HG03139 (cell line): ENCODE measurements at regions not wholly inside any gene's neighbourhood (a gene's known extent, or its start where the extent isn't known, plus 50 kb on each side); places are given as distances from the start of the nearest gene placed in this dataset.
"Not testable (repeated sequence)": the region's sequence is repeated elsewhere in the genome, so short reads cannot be mapped to it uniquely, and the experiment has no call there.

Experiments
- ATAC-seq: cut with Tn5 transposase; IDR thresholded peaks from one replicate; pipeline ENCODE4 v1.9.1; 2021; ENCODE audit not compliant: unreplicated experiment

GRCh38 chr5:75951158-75951557 lies 132.0 kb upstream of the SV2C start:
- no peak for ATAC-seq

- no peak for ATAC-seq
These were observed 134.7 kb upstream of the SV2C start for GRCh38 chr5:75948438-75948837.

DNA sequence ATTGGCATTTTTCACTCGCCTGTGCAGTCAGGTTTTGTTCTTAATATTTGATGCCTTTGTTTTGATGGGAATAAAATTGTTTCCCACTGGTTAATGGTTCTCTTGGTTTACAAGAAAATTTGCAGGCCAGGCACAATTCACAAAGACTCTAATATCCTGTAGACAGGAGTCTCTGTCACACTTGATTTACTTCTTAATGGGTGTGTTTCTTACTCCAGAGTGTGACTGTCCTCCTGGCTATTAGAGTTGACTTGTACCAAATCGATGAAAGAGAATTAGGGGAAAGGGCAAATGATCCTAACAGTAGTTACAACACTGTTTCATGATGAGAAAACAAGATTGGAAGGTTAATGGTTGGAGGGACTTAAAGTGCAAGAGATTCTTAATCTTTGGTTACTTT lies 142.8 kb upstream of the SV2C start:
- no peak for ATAC-seq

- ATAC-seq: no peak
These were observed 147.6 kb upstream of the SV2C start for GRCh38 chr5:75935572-75935971.

DNA sequence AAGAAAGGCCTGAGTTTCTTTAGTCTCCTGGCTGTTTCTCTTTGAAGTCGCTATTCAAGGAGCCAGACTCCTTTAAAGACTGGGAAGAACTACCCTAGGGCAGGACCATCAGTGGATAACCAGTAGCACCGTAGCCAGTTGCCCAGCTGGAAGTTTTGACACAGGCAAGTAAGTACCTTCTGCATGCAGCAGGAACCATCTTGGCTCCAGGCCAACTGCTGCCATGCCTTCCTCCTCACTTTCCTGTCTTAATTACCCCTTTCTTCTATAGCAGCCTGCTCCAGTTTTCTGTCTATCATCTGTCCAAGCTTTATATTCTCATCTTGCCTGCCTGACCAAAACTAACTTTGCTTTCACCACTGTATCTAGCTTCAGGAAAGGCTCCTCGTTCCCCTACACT lies 149.7 kb upstream of the SV2C start:
- ATAC-seq: no peak

GRCh38 chr5:75931175-75931574 lies 152.0 kb upstream of the SV2C start:
- no peak for ATAC-seq

DNA sequence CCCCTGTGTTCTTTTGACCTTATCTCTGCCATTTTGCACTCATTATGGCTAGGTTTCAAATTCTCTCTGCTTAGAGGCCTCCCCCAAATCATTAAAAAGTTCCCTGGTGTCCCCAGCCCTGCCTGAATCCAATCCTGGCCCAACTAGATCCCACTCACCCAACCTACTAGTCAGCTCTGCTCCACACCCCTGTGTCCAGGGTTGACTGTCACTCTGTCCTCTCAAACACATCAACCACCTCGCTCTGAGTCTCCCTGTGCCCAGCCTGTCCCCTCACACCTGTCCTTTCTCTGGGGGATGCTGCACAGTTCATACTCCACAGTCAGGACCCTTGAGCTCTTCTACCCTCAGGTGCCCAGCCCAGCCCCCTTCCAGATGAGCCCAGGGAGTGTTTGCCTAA lies 154.2 kb upstream of the SV2C start:
- no peak for ATAC-seq

GRCh38 chr5:75922480-75922879 lies 160.7 kb upstream of the SV2C start:
- no peak for ATAC-seq

- no peak for ATAC-seq
These were observed 162.2 kb upstream of the SV2C start for GRCh38 chr5:75921011-75921410.

DNA sequence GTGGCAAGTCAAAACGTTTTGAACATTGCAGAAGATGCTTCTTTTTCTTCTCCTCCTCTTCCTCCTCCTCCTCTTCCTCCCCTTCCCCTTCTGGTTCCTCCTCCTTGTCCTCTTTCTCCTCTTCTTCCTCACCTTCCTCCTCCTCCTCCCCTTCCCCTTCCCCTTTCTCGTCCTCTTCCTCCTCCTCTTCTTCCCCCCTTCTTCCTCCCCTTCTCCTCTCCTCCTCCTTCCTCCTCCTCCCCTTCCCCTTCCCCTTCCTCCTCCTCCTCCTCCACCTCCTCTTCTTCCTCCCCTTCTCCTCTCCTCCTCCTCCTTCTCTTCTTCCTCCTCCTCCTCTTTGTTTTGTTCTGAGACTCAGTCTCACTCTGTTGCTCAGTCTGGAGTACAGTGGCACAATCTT lies 167.0 kb upstream of the SV2C start:
- no peak for ATAC-seq

GRCh38 chr5:75909223-75909622 lies 174.0 kb upstream of the SV2C start:
- ATAC-seq: no peak

DNA sequence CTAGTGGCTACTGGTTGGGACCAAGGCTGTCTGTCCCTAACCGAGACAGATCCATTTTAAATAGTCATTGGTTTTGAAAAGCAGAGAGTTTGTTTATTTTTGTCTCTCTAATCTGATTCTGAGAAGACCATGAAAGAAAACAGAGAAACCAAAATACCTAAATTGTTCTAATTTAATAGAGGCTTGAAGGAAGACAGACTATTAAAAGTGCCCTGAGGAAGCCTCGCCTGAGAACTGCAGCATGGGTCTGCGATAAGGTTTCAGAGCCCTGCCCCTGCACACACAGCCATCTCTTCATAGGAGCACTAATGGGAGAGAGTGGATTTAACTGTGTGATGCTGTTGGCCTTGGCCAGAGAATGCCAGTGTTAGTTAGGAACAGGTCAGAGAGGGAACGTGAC lies 175.5 kb upstream of the SV2C start:
- no peak for ATAC-seq

DNA sequence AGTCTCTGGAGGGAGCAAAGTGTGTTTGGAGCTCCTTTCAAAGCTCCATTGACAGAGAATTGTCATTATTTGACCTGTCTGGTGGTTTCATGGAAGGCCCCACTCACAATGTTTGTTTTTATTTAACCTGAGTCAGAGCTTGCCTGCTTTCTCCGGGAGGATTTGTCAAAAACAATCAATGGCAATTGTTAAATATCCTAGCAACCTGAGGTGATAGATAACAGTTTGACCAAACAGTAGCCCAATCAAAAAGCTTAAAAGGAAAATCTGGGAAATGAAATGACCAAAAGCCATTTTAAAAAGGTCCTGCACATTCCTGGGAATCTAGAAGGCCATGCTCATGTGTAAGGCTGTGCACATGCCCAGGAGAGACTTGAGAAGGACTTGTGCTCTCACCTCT lies 177.2 kb upstream of the POC5 start:
- no peak for ATAC-seq

DNA sequence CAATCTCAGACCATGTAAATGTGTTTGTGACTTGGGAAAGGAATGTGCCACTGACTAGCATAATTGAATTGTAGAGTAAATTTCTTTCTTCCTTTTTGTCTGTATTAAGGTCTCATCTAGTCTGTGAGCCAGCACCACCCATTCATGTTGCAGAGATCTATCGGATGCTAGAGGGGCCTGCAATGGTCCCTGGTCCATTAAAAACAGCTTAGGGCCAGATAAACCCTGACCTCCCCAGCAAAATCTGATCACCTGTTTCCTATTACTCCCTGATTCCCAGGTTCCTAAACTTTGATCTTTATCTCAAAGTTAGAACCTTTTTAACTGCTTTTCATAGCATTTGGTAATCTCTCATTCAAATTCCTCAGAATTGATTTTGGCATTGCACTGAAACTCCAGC lies 174.5 kb upstream of the POC5 start:
- no peak for ATAC-seq

DNA sequence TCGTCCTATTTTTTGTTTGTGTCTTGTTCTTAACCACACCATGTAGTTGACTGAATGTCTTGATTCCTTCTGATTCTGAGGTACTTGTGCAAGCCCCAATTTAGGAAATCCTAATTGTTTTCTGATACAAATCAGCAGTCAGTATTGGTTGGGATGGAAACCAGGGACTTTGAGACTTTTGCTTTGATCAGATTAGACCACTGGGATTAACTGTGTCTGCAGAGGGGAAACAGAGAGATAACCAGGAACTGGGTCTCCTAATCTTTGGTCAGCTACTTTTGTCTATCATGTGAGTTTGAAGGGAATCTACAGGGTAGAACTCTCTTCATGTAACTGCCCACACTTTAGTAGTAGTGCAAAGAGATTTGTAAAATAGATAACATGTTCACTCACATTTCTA lies 173.8 kb upstream of the POC5 start:
- no peak for ATAC-seq

- ATAC-seq: no peak
These were observed 173.3 kb upstream of the POC5 start for GRCh38 chr5:75890546-75890945.

DNA sequence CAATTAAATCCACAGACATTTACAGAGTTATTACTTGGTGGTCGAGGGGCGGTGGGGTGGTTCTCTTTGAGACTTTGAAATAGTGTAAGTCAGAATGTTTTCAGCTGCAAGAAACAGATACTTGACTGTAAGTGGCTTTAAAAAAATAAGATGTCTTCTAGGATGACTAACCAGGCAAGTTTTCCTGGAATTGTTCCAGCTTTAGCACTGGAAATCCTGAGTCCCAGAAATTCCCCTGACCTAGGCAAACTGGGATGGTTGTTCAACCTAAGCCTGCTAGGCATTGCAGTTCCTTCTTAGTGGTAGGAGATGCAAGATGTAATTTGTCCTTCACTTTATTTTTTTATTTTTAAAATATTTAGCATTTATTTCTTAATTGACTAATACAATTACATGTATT lies 169.5 kb upstream of the POC5 start:
- ATAC-seq: no peak

DNA sequence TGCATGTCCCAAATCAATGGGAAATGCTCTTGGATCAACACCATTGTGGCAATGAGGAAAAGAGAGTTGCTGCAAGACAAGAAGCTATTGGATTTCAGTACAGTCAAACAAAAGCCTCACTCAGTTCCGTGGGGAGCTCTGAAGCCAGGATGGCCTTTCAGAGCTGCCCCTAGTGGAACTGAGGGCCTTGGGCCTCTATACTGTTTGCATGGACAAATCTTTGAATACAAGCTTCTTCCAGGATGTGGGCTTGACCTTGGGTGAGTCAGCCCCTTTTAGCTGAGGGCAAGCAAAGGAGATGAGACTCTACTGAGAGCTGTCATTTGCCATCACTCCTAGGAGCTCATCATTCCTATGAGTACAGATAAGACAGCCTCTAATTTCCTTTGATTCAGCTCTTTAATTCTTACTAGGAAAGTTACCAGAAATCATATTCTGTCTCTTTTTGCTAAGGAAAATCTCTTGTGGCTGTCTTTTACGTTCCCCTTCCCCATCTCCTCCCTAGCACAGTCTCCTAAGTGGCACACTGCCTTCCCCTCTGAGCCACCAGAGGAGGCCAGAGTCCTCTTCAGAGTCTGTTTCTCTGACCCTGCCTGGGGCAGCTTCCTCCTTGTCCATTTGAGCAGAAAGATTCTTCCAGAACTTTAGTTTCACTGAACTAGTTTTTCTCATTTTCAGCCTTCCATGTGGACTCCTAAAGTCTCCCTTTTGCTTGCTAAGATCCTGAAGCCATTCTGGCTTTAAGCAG lies 168.8 kb upstream of the POC5 start:
- ATAC-seq: no peak

GRCh38 chr5:75885321-75885720 lies 168.1 kb upstream of the POC5 start:
- no peak for ATAC-seq

- ATAC-seq: no peak
These were observed 152.7 kb upstream of the POC5 start for GRCh38 chr5:75869891-75870290.

DNA sequence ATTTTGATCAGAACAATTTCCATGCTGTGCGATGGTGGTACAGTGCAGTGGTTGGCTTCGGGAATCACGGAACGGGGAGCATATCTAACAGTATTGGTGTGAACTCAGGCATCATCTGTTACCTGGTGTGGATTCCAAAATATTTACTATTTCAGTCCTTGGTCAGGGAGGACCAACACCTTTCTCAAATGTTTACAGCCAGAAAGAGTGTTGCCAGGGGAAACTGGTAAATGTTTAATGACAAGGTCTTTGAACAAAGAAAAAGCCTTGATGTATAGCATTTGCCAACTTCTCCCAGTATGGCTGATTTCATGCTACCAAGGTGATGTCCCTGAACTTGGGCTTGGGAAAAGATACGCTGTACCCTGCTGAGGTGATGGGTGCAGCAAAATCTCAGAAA lies 145.6 kb upstream of the POC5 start:
- no peak for ATAC-seq

DNA sequence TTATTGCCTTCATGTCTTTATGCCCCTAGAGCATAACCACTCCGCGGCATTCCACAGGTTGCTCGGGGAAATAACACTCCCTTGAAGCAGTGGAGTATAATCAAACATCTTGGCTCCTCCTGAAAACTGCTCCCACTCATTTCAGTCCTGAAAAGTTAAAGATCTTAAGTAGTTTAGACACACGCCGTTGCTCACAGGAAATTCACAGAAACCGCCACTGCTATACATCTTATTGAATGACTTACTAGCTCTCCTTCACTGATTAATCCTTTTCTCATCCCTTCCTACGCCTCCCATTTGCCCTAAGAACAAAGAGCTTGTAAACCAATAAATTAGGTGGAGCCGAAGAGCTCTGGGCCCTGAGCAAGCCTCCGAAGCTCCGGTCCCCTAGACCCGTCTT lies 142.4 kb upstream of the POC5 start:
- ATAC-seq: not testable (repeated sequence)

GRCh38 chr5:75856056-75856455 lies 138.8 kb upstream of the POC5 start:
- ATAC-seq: no peak
